Caco-2 (cell line): ENCODE measurements at regions not wholly inside any gene's neighbourhood (a gene's known extent, or its start where the extent isn't known, plus 50 kb on each side); places are given as distances from the start of the nearest gene placed in this dataset.

Experiments used
- BruUV-seq: library from RNA; stranded (reverse); fragments of 400-500 nt; replicated peaks from 2 replicates; lab custom pipeline; 2021; lab: Mats Ljungman, UMichigan
- CTCF ChIA-PET: fragments of 300-600 bp; sonication (Branson Sonifier 250); formaldehyde crosslinking; loops from one replicate; lab custom pipeline; 2022; ENCODE audit warnings: antibody characterized with exemption; lab: Charles Lee
- POLR2A ChIA-PET: fragments of 300-600 bp; sonication (Branson Sonifier 250); formaldehyde crosslinking; loops from one replicate; lab custom pipeline; 2022; ENCODE audit warnings: antibody characterized with exemption; lab: Charles Lee
- DNase-seq, 2 experiments: peaks; one replicate each; pipeline versions ENCODE4 v3.0.0 to v3.0.0-alpha.2; 2020 to 2022
- H3K27me3 ChIP-seq: replicated peaks from 2 replicates; pipeline ENCODE4 v1.6.0; 2011; ENCODE audit warnings: low read length; ENCODE audit not compliant: control insufficient read depth, insufficient read depth
- H3K36me3 ChIP-seq: 2 replicates; pipeline ENCODE4 v1.5.1; 2011; ENCODE audit warnings: low read length; ENCODE audit not compliant: control insufficient read depth, insufficient read depth
- H3K4me1 ChIP-seq: fragments of 250-450 bp; sonication (Bioruptor Pico); 2 replicates; pipeline ENCODE4 v1.5.1; 2020; ENCODE audit warnings: mild to moderate bottlenecking
- H3K4me3 ChIP-seq: 2 replicates; pipeline ENCODE4 v1.5.1; 2011; ENCODE audit warnings: low read depth, mild to moderate bottlenecking, control low read depth, low read length
- H3K9me3 ChIP-seq: fragments of 250-450 bp; sonication (Bioruptor Pico); 2 replicates; pipeline ENCODE4 v1.5.1; 2020; ENCODE audit warnings: mild to moderate bottlenecking, moderate library complexity
- H3K27ac Mint-ChIP-seq: one replicate; pipeline ENCODE4 v1.8.0; 2022; ENCODE audit warnings: mixed read lengths; ENCODE audit not compliant: unreplicated experiment
- H3K27me3 Mint-ChIP-seq: one replicate; pipeline ENCODE4 v1.8.0; 2022; ENCODE audit warnings: mixed read lengths; ENCODE audit not compliant: insufficient read depth, unreplicated experiment
- H3K36me3 Mint-ChIP-seq: one replicate; pipeline ENCODE4 v1.8.0; 2022; ENCODE audit warnings: mild to moderate bottlenecking, mixed read lengths; ENCODE audit not compliant: insufficient read depth, unreplicated experiment
- H3K4me1 Mint-ChIP-seq: one replicate; pipeline ENCODE4 v1.8.0; 2022; ENCODE audit warnings: low read depth, mixed read lengths; ENCODE audit not compliant: unreplicated experiment
- H3K4me3 Mint-ChIP-seq: one replicate; pipeline ENCODE4 v1.8.0; 2022; ENCODE audit warnings: mild to moderate bottlenecking, moderate library complexity, mixed read lengths; ENCODE audit not compliant: unreplicated experiment
- H3K9me3 Mint-ChIP-seq: one replicate; pipeline ENCODE4 v1.8.0; 2022; ENCODE audit warnings: mixed read lengths; ENCODE audit not compliant: unreplicated experiment
- intact Hi-C: fragments of 100-400 bp; cut with micrococcal nuclease; formaldehyde crosslinking; loops from one replicate; pipeline ENCODE4 v1.10.0; 2022; ENCODE audit not compliant: unreplicated experiment
- TF ChIP-seq, protein P1 (sequence below), 2 experiments: fragments of 200-600 bp in 1 of 2; IDR thresholded peaks; 1 replicate in 1 of 2; 2 replicates in 1 of 2; pipeline versions ENCODE4 v1.5.1 to v1.8.0; 2011 to 2022; ENCODE audit warnings: antibody characterized with exemption in 1 of 2, control low read depth in 1 of 2, inconsistent platforms in 1 of 2, low read depth in 1 of 2, low read length in 1 of 2, mild to moderate bottlenecking in 1 of 2, moderate library complexity in 1 of 2; ENCODE audit not compliant: insufficient read depth in 1 of 2, severe bottlenecking in 1 of 2, unreplicated experiment in 1 of 2

DNA sequence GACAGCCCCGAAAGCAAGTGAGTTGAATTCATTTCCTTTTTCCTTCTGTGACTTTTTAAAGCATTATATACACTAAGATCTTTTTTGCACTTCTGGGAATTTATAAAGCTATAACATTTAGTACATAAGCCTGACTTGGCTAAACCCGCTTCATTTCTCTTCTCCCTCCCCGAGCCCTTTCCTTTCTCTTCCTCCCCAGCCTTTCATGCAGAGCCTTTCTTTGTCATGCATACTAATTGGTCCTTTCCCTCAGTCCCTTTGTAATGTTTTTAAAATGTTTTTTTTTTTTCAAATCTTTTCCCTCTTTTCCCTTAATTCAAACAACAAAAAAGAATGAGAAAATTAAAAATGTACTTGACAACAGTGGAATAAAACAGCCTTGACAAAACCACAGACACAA, 246.4 kb downstream of the PSAT1 start:
- no peaks in the 10 kb centered on the region for H3K9me3 ChIP-seq
- DNase-seq, result no peak
- no TSS peak for BruUV-seq
- Mint-ChIP-seq H3K4me3 (no peak overlapping the region), H3K9me3 (no peaks in the 10 kb centered on the region), H3K27me3 (peaks cover 2% of the 10 kb centered on the region), H3K27ac (no peak overlapping the region), H3K4me1 (no peaks in the 10 kb centered on the region), H3K36me3 (no peaks in the 10 kb centered on the region)
- ChIA-PET POLR2A (no interaction called here), CTCF (no interaction called here)
- H3K4me1 ChIP-seq, result no peaks in the 10 kb centered on the region
- H3K27me3 ChIP-seq, result no peaks in the 10 kb centered on the region
- no peaks in the 10 kb centered on the region for H3K36me3 ChIP-seq
- H3K4me3 ChIP-seq, result no peak overlapping the region
- TF ChIP-seq, protein P1, sequence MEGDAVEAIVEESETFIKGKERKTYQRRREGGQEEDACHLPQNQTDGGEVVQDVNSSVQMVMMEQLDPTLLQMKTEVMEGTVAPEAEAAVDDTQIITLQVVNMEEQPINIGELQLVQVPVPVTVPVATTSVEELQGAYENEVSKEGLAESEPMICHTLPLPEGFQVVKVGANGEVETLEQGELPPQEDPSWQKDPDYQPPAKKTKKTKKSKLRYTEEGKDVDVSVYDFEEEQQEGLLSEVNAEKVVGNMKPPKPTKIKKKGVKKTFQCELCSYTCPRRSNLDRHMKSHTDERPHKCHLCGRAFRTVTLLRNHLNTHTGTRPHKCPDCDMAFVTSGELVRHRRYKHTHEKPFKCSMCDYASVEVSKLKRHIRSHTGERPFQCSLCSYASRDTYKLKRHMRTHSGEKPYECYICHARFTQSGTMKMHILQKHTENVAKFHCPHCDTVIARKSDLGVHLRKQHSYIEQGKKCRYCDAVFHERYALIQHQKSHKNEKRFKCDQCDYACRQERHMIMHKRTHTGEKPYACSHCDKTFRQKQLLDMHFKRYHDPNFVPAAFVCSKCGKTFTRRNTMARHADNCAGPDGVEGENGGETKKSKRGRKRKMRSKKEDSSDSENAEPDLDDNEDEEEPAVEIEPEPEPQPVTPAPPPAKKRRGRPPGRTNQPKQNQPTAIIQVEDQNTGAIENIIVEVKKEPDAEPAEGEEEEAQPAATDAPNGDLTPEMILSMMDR (IDR thresholded peaks at IDR 0.05; ENCODE audit: insufficient read depth in 1 of 2, low read depth in 1 of 2, low read length in 1 of 2, severe bottlenecking in 1 of 2, unreplicated experiment in 1 of 2), result no peak
- intact Hi-C loops, result no loop called here

DNA sequence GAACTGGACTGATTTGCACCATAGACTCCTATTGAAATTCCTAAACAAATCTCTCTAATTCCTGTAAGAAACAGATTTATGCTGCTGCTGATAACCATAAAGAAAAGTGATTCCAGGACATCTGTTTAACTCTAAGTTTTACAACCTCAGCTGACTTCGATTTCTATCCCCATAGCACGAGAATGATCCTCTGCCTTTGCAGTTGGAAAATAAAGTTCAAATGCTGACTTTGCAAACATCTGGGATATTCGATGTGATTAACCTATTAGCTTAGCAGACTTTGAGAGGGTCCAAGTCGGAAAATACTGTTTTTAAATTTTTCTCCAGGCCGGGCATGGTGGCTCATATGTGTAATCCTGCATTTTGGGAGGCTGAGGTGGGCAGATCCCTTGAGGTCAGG, 247.3 kb downstream of the PSAT1 start:
- no TSS peak for BruUV-seq
- no peaks in the 10 kb centered on the region for H3K9me3 Mint-ChIP-seq
- H3K9me3 ChIP-seq, result no peaks in the 10 kb centered on the region
- DNase-seq, result no peak
- intact Hi-C loops, result no loop called here
- no peak overlapping the region for H3K4me3 ChIP-seq
- H3K27me3 Mint-ChIP-seq, result no peaks in the 10 kb centered on the region
- no peaks in the 10 kb centered on the region for H3K27me3 ChIP-seq
- H3K36me3 Mint-ChIP-seq, result no peaks in the 10 kb centered on the region
- H3K4me3 Mint-ChIP-seq, result no peak overlapping the region
- TF ChIP-seq, protein P1 (IDR thresholded peaks at IDR 0.05; ENCODE audit: insufficient read depth in 1 of 2, low read depth in 1 of 2, low read length in 1 of 2, severe bottlenecking in 1 of 2, unreplicated experiment in 1 of 2), result no peak
- POLR2A ChIA-PET, result no interaction called here
- CTCF ChIA-PET, result no interaction called here
- no peaks in the 10 kb centered on the region for H3K4me1 Mint-ChIP-seq
- no peak overlapping the region for H3K27ac Mint-ChIP-seq
- no peaks in the 10 kb centered on the region for H3K4me1 ChIP-seq
- no peaks in the 10 kb centered on the region for H3K36me3 ChIP-seq

DNA sequence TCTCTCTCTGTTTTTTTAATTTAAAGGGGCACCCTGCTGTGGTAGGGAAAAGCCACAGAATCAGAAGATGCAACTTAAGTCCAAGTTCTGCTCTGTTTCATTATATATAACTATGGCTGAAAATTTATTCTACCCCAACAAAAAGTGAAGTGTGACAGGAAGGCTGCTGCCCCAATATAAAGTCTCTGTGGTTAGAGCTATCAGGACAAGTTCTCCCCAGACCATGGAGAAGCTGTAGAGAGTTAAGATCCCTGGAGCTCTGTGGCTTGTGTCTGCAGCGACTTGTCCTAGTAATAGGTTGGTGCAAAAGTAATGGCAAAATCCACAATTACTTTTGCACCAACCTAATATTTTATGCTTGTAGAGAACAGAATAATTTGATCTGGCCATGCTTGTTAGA, 250.9 kb downstream of the PSAT1 start:
- no peak for DNase-seq
- Mint-ChIP-seq H3K36me3 (no peaks in the 10 kb centered on the region), H3K27me3 (no peaks in the 10 kb centered on the region), H3K27ac (no peak overlapping the region), H3K9me3 (no peaks in the 10 kb centered on the region), H3K4me1 (no peaks in the 10 kb centered on the region), H3K4me3 (no peak overlapping the region)
- BruUV-seq, result no TSS peak
- no peak overlapping the region for H3K4me3 ChIP-seq
- TF ChIP-seq, protein P1 (IDR thresholded peaks at IDR 0.05; ENCODE audit: insufficient read depth in 1 of 2, low read depth in 1 of 2, low read length in 1 of 2, severe bottlenecking in 1 of 2, unreplicated experiment in 1 of 2), result no peak
- no peaks in the 10 kb centered on the region for H3K4me1 ChIP-seq
- no peaks in the 10 kb centered on the region for H3K36me3 ChIP-seq
- ChIA-PET CTCF (no interaction called here), POLR2A (no interaction called here)
- intact Hi-C loops, result no loop called here
- no peaks in the 10 kb centered on the region for H3K9me3 ChIP-seq
- H3K27me3 ChIP-seq, result no peaks in the 10 kb centered on the region
